ENCODE measurements at regions not wholly inside any gene's neighbourhood (a gene's known extent, or its start where the extent isn't known, plus 50 kb on each side); places are given as distances from the start of the nearest gene placed in this dataset.

- TF ChIP-seq CTCF (IDR thresholded peaks at IDR 0.05) (no peak), POLR2AphosphoS5 (IDR thresholded peaks at IDR 0.05) (no peak), POLR2A (IDR thresholded peaks at IDR 0.05) (no peak)
Observed at GRCh38 chr5:152487130-152487529, 82.1 kb upstream of the NMUR2 start.
